ENCODE measurements at regions not wholly inside any gene's neighbourhood (a gene's known extent, or its start where the extent isn't known, plus 50 kb on each side); places are given as distances from the start of the nearest gene placed in this dataset.

DNA sequence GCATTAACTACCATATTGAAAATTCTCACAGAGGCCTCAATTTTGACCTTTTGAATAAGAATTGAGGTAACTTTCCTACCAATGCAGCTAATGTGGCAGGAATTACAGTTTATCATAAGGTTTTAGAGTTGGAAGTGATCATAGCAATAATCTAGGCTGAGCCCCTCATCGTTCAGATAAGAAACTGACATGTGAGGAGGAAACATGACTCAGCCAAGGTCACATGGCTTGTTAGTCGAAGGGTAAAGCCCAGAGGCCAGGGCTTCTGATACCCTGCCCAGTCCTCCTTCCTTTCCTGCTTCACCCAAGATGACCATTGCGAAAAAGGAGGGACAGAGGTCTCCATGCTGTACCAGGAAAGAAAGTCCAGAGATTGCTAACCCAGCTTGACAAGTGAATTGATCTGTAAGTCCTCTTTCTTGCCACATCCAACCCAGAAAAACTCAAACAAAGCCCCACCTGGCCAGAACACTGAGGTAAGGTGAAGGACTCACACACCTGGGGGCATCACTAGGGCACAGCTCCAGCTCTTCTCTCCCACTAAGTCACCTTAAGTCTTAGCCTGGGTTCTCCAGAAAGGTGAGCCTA is 174.8 kb downstream of the EN1 start:
- DNase-seq (no peak), ATAC-seq (replicated peaks) (no peak)
- H3K27ac Mint-ChIP-seq = no peak overlapping the region
- no peaks in the 10 kb centered on the region for H3K9me3 Mint-ChIP-seq
- H3K27me3 Mint-ChIP-seq = no peaks in the 10 kb centered on the region
- H3K4me1 Mint-ChIP-seq = no peaks in the 10 kb centered on the region
- H3K4me3 Mint-ChIP-seq = no peak overlapping the region
- no peaks in the 10 kb centered on the region for H3K36me3 Mint-ChIP-seq

DNA sequence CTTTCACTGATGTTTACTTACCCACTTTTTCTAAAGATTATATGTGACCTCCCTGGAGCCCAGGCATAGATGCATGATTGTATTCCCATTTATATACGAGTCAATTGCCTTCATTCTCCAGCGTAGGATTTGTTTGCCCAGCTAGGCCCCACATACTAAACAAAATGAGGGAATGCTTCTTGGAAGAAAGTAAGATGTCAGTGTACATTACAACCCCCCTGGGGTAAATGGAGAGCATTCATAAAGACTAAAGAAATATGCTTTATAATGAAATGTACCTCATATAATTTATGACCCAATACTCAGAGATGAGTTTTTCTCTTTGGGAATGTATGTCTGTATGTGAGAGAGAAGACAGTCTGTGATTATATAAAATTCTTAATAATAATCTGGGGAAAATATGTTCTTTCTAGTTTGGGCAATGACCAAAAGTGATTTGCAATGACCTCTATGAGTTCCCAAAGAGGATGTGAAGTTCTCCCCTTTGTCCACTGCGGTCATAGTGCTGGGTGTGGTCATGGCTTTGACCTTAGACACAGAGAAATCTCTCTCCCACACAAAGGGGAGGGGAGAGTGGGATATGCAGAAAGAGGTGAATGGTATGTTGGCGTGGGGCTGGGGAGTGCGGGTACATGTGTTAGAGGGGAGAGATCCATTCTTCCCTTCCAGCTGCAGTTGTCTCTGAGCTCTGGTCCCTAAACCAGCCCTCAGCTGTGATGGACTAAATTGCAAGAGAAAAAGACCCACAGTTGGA is 175.6 kb downstream of the EN1 start:
- no peaks in the 10 kb centered on the region for H3K27me3 Mint-ChIP-seq
- no peak for ATAC-seq (replicated peaks)
- H3K27ac Mint-ChIP-seq = no peak overlapping the region
- no peaks in the 10 kb centered on the region for H3K9me3 Mint-ChIP-seq
- no peaks in the 10 kb centered on the region for H3K36me3 Mint-ChIP-seq
- no peak for DNase-seq
- no peaks in the 10 kb centered on the region for H3K4me1 Mint-ChIP-seq
- no peak overlapping the region for H3K4me3 Mint-ChIP-seq

GRCh38 chr2:118670838-118671237 is 176.6 kb downstream of the EN1 start:
- Mint-ChIP-seq H3K4me3 (no peak overlapping the region), H3K27ac (no peak overlapping the region), H3K4me1 (no peaks in the 10 kb centered on the region), H3K9me3 (no peaks in the 10 kb centered on the region), H3K36me3 (no peaks in the 10 kb centered on the region), H3K27me3 (no peaks in the 10 kb centered on the region)
- ATAC-seq (replicated peaks) (no peak), DNase-seq (no peak)

- Mint-ChIP-seq H3K9me3 (no peaks in the 10 kb centered on the region), H3K27me3 (peaks cover 0 to 4% of the 10 kb centered on the region in 2 donors), H3K36me3 (no peaks in the 10 kb centered on the region), H3K4me1 (no peaks in the 10 kb centered on the region), H3K4me3 (no peak overlapping the region), H3K27ac (no peak overlapping the region)
- DNase-seq (no peak), ATAC-seq (replicated peaks) (no peak)
These were observed 177.2 kb downstream of the EN1 start for GRCh38 chr2:118670276-118670675.

DNA sequence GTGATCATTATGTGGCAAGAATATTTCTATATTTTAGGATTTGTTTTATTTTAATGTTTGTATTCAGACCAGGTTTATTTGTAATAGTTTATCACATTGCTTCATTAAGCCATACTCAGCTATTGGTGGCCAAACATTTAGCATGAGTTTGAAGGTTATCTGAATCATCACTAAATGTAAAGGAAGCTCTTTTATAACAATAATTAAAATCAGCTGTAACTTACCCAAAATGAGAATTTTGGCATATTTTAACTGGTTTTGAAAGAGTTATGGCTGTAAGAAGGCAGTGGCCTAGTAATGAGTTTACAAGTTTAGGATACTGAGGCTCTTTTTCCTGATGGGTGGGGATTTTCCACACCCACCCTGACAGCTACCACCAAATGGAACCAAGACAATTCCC is 177.8 kb downstream of the EN1 start:
- no peak for ATAC-seq (replicated peaks)
- DNase-seq = no peak
- H3K4me3 Mint-ChIP-seq = no peak overlapping the region
- H3K27me3 Mint-ChIP-seq = peaks cover 0 to 6% of the 10 kb centered on the region in 2 donors
- H3K27ac Mint-ChIP-seq = no peak overlapping the region
- H3K36me3 Mint-ChIP-seq = no peaks in the 10 kb centered on the region
- H3K9me3 Mint-ChIP-seq = no peaks in the 10 kb centered on the region
- H3K4me1 Mint-ChIP-seq = no peaks in the 10 kb centered on the region

DNA sequence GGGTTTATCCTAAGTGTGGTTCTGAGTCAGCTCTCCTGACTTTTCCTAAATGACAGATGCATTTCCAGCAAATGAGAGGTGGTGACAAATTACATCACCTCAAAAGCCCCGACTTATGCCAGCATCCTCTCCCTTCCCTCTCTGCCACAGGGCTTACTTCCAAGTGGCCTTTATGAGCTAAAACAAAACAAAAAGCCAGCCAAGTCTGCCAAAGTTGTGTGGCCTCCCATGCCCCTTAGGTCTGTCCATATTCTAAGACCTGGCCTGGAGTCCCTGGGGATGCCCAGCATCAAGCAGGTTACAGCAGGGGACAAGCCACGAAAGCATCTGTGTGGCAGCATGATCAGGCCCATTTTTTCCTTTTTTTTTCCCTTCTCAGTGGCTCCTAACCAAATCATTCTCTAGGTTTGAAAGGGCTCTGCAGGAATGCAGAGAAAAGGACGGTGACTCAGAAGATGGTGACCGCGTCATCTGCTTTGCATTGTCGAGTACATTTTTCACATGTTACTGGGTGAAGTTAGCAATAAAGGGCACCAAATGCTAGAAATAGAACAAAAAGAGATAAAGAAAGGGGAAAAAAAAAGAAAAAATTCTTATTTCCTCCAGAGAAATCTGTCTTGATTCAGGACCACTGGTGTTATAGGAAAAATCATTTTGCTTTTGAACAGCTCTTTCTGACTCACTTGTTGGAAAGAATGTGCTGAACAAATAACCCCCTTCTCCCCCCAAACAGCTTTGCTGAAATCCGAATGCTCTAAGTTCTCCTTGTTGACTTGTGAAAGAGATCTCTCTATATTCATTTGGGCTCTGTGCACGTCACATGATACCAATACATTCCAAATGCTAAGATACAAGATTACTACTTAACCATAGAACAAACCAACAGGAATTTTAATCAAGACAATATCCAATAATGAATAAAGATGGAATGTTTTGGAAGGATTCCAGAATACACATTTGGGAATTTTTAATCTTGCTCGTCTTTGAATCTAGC is 178.7 kb downstream of the EN1 start:
- Mint-ChIP-seq H3K4me3 (no peak overlapping the region), H3K27me3 (peaks cover 0 to 6% of the 10 kb centered on the region in 2 donors), H3K4me1 (no peaks in the 10 kb centered on the region), H3K27ac (no peak overlapping the region), H3K9me3 (no peaks in the 10 kb centered on the region), H3K36me3 (no peaks in the 10 kb centered on the region)
- no peak for ATAC-seq (replicated peaks)
- no peak for DNase-seq

GRCh38 chr2:118667964-118668363 is 179.5 kb downstream of the EN1 start:
- Mint-ChIP-seq H3K27ac (no peak overlapping the region), H3K4me3 (no peak overlapping the region), H3K36me3 (no peaks in the 10 kb centered on the region), H3K9me3 (no peaks in the 10 kb centered on the region), H3K4me1 (no peaks in the 10 kb centered on the region), H3K27me3 (peaks cover 0 to 6% of the 10 kb centered on the region in 2 donors)
- no peak for ATAC-seq (replicated peaks)
- no peak for DNase-seq

GRCh38 chr2:118667348-118667747 is 180.1 kb downstream of the EN1 start:
- no peak for DNase-seq
- no peaks in the 10 kb centered on the region for H3K36me3 Mint-ChIP-seq
- H3K27me3 Mint-ChIP-seq = peaks cover 0 to 6% of the 10 kb centered on the region in 2 donors
- H3K9me3 Mint-ChIP-seq = peaks cover 0 to 2% of the 10 kb centered on the region in 2 donors
- no peak overlapping the region for H3K27ac Mint-ChIP-seq
- no peaks in the 10 kb centered on the region for H3K4me1 Mint-ChIP-seq
- no peak overlapping the region for H3K4me3 Mint-ChIP-seq
- ATAC-seq (replicated peaks) = no peak

GRCh38 chr2:118665784-118666529 is 181.5 kb downstream of the EN1 start:
- H3K27ac Mint-ChIP-seq = no peak overlapping the region
- no peak for DNase-seq
- peaks cover 0 to 6% of the 10 kb centered on the region in 2 donors for H3K27me3 Mint-ChIP-seq
- no peak overlapping the region for H3K4me3 Mint-ChIP-seq
- no peaks in the 10 kb centered on the region for H3K36me3 Mint-ChIP-seq
- no peak for ATAC-seq (replicated peaks)
- no peaks in the 10 kb centered on the region for H3K4me1 Mint-ChIP-seq
- H3K9me3 Mint-ChIP-seq = peaks cover 0 to 3% of the 10 kb centered on the region in 2 donors

- no peaks in the 10 kb centered on the region for H3K36me3 Mint-ChIP-seq
- no peak overlapping the region for H3K27ac Mint-ChIP-seq
- ATAC-seq (replicated peaks) = no peak
- no peak for DNase-seq
- peaks cover 0 to 6% of the 10 kb centered on the region in 2 donors for H3K27me3 Mint-ChIP-seq
- no peak overlapping the region for H3K4me3 Mint-ChIP-seq
- H3K9me3 Mint-ChIP-seq = peaks cover 2 to 3% of the 10 kb centered on the region in 2 donors
- no peaks in the 10 kb centered on the region for H3K4me1 Mint-ChIP-seq
These were observed 186.3 kb downstream of the EN1 start for GRCh38 chr2:118661179-118661578.

DNA sequence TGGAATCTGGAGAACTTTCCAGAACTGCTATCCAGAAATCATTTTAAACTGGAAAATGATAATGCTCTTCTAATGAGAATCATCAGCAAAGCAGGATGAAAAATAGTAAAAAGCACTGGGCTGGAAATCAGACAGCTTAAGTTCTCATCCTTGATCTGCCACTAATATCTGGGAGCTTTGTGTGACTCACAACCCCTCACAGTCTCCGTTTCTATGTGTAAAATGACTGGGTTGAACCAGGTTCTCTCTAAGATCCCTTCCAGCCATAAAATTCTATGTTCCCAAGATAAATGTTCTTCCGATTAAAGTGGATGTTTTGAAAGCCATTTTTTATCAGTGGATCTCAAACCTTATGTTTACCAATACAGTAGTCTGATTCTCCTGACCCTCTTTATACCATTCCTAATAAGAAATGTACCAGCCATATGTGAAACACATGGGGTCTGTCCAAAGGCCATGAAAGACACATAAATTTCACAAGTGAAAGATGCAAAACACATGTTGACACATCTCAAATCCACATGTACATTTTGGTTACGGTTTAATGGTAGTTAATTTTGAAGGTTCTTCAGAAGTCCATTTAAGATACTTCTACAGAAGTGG is 188.8 kb downstream of the EN1 start:
- Mint-ChIP-seq H3K4me3 (no peak overlapping the region), H3K36me3 (no peaks in the 10 kb centered on the region), H3K27ac (no peak overlapping the region), H3K4me1 (no peaks in the 10 kb centered on the region), H3K27me3 (no peaks in the 10 kb centered on the region), H3K9me3 (peaks cover 2 to 3% of the 10 kb centered on the region in 2 donors)
- ATAC-seq (replicated peaks) = no peak
- DNase-seq = no peak

DNA sequence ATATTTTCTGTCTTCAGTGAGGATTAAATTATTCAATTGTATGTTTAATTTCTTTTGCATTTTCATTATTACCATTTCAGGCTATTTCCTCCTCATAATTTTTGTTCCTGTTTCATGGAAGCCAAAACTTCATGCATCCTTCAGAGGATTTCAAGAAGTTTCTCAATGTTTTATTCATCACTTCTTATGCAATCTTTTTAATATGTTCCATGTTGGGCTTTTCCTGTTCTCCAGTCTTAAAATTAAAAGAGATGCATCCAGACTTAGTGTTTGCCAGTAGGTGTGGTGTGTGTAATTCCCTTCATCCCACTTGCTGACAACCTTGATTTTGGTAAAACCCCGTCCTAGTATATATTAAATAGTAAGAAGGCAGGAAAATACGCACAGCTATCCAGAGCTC is 190.0 kb downstream of the EN1 start:
- H3K27me3 Mint-ChIP-seq = no peaks in the 10 kb centered on the region
- no peaks in the 10 kb centered on the region for H3K36me3 Mint-ChIP-seq
- no peaks in the 10 kb centered on the region for H3K4me1 Mint-ChIP-seq
- DNase-seq = no peak
- H3K9me3 Mint-ChIP-seq = peaks cover 2 to 4% of the 10 kb centered on the region in 2 donors
- H3K27ac Mint-ChIP-seq = no peak overlapping the region
- no peak for ATAC-seq (replicated peaks)
- H3K4me3 Mint-ChIP-seq = no peak overlapping the region

DNA sequence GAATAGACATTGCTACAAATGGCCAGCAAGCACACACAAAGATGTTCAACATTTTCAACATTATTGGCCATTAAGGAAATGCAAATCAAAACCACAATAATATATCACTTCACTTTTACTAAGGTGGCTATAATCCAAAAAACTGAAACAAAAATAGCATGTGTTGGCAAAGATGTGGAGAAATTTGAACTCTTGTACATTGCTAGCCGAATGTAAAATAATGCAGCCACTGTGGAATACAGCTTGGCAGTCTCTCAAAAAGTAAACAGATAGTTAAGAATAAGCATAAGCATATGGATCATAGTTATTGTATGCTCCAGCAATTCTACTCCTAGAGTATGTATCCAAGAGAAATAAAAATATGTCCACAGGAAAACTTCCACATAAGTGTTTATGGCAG is 192.5 kb downstream of the EN1 start:
- no peak for ATAC-seq (replicated peaks)
- peaks cover 7% of the 10 kb centered on the region in 2 donors for H3K27me3 Mint-ChIP-seq
- H3K27ac Mint-ChIP-seq = no peak overlapping the region
- H3K4me1 Mint-ChIP-seq = no peaks in the 10 kb centered on the region
- no peaks in the 10 kb centered on the region for H3K36me3 Mint-ChIP-seq
- no peak overlapping the region for H3K4me3 Mint-ChIP-seq
- peaks cover 13 to 14% of the 10 kb centered on the region in 2 donors for H3K9me3 Mint-ChIP-seq
- DNase-seq = no peak

- no peak for DNase-seq
- no peak for ATAC-seq (replicated peaks)
- H3K27me3 Mint-ChIP-seq = peaks cover 10 to 13% of the 10 kb centered on the region in 2 donors
These were observed 197.1 kb downstream of the EN1 start for GRCh38 chr2:118650327-118650726.

More at GRCh38 chr2:118650327-118650726, 197.1 kb downstream of the EN1 start:
- H3K27ac Mint-ChIP-seq = no peak overlapping the region
- no peaks in the 10 kb centered on the region for H3K36me3 Mint-ChIP-seq
- H3K9me3 Mint-ChIP-seq = peaks cover 12 to 16% of the 10 kb centered on the region in 2 donors
- H3K4me3 Mint-ChIP-seq = no peak overlapping the region
- H3K4me1 Mint-ChIP-seq = no peaks in the 10 kb centered on the region
